ENCODE measurements at regions not wholly inside any gene's neighbourhood (a gene's known extent, or its start where the extent isn't known, plus 50 kb on each side); places are given as distances from the start of the nearest gene placed in this dataset.

DNA sequence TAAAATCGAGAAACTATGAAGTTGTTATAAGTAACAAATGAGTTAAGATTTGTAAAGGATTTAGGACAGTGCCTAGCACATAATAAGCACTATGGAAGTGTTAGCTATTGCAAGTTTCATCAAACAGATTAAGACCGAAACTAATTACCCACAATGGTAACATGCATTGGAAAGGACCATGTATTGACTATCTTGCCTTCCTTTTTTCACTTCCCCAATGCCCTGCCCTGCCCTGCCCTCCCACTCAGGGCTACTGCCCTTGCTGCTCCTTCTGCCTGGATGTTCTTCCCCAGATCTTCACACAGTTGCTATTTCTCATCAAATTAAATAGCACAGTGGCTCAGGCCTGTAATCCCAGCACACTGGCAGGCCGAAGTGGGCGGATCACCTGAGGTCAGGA, 202.1 kb upstream of the PSMD7 start:
- DNase-seq = no peak

DNA sequence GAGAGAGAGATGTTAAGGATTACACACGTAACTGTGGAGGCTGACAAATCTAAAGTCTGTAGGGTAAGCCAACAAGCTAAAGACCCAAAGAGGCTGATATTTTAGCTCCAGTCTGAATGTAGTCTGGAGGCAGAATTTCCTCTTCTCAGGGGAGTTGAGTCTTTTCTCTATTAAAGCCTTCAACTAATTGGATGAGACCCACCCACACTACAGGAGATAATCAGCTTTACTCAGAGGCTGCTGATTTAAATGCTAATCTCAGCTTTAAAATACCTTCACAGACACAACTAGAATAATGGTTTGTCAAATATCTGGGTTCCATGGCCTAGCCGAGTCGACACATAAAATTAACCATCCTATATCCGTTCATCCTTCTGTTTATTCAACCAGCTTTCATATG, 204.3 kb upstream of the PSMD7 start:
- no peak for DNase-seq

DNA sequence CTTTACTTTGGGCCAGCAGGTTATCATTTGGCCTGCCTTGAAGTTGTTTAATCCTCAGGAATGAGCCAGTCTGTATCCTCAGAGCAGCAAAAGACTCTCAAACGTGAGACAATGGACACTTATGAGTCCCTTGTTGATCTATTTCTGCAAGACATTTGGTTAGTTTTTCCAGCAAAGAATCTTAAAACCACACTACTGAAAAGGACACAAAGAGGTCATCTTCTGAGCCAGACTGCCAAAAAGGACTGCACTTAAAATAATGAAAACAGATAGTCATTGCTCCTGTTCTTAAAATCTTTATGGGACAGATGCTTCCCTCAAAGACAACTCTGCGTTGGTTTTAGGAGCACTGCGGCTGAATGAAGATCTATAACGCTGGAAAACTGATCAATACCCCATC, 205.7 kb upstream of the PSMD7 start:
- DNase-seq = no peak

DNA sequence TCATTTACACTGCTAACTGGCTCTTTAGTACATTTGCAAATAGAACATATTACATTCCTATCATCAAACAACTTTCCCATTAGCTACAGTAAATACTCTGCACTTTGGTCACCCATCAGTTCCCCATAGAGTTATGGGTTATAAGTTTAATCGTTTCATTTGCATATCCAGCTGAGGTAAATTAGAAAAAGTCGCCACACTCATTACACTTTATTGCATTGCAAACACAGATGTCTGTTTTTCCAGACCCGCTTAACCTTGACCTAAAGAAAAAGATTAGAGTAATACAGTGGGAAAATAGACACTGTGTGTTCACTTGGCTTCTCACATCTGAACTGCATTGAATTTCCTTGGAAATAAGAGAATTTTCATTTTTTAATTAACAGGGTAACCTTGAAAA, 213.1 kb upstream of the PSMD7 start:
- DNase-seq = no peak

DNA sequence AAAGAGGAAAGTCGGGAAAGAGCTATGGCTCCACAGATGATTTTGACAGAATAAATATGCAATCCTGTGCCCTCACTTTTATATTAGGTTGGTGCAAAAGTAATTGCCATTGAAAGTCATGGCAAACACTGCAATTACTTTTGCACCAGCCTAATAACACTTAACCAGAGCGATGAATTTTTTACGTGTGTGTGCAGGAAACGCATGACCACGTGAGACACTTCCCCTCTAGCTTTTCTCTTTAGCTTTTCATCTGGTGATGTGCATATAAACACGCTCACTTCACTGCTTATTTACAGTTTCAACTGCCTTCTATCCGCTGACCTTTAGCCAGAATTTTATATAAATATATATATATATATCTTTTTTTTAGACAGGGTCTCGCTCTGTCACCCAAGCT, 216.3 kb upstream of the PSMD7 start:
- no peak for DNase-seq

DNA sequence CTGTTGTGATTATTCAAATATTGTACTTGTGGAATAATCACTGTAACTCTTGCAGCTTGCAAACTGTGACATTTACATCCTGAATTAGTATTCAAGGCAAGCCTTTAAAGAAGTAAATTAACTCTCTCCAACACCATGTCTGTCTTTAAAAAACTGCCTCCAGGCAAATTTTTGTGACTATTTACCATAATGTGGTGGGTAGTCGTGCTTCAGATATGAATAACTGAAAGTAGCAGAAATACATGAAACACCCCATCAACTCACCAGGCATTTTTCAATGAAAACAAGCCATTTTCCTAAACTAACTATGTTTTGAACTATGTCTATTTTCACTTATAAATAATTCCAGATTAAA, 217.4 kb upstream of the PSMD7 start:
- DNase-seq = no peak

DNA sequence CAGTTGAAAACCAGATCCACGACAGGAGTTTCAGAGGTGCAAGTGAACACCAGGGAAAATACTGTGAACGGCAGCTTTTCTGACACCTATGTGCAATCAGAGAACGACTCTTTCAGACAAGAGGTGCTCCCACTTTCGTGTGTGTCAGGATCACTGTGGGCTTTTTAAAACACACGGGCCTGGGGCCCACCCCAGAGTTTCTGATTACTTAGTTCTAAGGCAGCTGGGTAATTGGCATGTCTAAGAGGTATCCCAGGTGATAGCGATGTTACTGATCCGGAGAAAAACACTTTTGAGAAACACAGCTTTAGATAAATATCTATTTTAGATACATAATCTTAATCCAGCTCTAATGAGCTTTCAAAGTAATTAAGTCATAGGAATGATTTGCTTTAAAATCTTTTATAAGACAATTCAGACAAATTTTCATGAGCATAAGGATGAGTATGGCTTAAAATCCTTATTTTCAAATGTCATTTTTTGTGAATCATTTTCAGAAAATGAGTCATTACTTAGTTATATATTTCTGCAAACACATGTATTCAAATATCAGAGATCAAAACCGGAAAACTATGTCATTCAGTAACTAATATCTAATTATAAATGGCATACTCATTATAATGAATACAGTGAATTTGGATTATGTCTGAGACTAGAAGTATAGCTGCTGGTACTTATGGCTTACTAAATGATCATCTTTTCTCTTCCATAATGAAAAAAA, 217.9 kb upstream of the PSMD7 start:
- DNase-seq = no peak

DNA sequence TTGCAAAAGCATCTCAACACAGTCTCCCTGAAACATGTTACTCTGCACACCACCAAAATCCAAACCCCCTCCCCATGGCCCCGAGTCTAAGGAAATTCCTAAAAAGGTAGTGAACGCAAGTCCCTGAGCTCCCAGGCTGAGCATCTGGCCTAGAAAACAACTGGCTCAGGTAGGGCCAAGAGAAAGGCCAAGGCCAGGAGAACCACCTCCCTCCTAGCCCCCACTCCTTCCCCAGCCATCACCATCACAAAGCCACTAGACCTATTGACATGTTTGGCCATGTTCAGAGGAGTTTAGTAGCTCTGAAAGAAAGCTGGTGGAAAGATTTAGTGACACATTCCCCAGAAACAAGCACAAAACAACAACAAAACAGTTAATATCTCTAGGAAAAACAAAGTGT, 220.0 kb upstream of the PSMD7 start:
- DNase-seq = no peak

DNA sequence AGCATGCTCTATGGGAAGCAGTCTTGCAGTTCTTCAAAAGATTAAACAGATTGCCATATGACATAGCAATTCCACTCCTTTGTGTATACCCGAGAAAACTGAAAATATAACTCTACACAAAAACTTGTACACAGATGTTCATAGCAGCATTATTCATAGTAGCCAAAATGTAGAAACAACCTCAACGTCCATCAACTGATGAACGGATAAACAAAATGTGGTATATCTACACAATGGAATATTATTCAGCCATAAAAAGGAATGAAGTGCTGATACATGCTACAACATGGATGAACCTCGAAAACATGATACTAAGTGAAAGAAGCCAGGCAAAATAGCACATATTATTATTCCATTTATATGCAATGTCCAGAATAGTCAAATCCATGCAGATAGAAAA, 221.2 kb upstream of the PSMD7 start:
- no peak for DNase-seq

DNA sequence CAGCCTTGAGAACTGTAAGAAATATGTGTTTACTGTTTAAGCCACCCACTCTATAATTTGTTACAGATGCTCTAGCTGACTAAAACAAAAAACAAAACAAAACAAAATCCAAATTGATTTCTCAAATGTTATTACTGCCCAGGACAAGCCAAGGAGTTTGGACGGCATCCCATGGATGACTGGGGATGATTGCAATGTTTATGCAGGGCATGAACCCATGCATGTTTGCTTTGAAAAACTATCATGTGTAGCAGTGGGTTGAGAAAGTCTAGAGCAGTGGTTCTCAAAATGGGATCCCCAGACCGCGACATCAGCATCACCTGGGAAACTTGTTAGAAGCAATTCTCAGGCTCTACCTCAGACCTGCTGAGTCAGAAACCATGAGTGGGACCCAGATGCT, 223.2 kb upstream of the PSMD7 start:
- DNase-seq = no peak

DNA sequence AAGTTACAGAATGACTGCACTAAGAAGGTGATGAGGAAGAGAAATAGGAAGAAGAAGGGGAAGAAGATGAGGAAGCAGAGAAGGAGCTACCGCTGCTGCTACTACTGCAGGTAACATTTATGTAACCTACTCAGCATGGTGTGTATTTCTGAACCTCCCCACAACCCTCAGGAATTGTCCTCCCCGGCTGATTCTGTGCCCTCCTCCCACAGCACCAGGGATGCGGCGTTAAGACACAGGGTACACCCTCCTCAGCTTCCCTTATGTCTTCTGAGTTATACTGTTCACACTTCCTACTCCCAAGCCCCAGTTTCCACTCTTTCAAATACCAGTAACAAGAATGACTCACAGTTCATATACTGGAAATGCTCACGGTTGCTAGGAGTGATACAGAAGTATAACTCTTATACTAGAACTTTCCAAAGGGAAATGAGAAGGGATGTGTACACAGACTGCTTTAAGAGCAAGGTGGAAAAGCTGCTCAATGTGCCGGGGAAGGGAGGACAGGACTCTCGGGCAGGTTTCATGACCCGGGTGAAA, 224.5 kb upstream of the PSMD7 start:
- DNase-seq = no peak

DNA sequence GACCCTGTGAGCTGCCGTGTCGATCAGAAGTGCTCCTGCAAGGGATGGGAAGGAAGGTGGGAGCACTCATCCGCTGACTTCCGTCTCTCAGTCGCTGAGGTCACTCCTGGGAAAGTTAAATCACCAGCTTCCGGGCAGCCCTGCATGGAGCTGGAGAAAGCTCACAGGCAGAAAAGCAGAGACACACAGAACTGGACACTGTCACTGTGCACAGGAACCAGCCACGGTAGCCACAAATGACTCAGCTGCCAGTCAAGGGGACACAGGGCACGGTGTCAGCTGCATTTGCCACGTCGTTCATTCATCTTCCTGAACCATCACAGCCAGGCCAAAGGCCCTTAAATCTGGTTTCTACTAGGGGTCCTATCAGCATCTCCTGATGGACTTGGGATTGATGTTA, 226.4 kb upstream of the PSMD7 start:
- no peak for DNase-seq

DNA sequence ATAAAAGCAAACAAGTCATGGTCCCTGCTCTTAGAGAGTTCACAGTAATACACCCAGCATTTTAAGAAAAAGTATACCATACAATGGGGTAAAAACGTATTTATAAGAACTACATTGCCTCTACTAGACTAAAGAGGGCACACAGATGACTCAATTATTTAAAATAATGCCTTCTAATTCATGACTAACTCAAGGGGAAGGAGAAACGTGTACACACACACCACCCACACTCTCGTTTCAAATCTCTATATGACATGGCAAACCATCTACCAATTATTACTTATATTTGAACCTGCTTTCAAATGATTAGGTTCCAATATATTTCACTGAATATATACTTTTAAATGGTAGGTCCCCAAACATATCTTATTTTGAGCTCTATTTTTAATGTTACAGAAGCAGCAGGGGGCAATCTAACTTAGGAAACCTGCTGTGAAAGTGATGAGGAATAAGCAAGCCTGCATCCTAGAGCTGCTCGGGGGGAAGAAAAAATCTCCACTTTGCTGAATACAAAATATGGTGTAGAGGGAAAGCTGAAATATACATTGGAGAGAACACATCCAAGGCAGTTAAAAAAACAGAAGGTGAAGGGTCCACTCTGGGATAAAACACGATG, 232.4 kb upstream of the PSMD7 start:
- DNase-seq = no peak

DNA sequence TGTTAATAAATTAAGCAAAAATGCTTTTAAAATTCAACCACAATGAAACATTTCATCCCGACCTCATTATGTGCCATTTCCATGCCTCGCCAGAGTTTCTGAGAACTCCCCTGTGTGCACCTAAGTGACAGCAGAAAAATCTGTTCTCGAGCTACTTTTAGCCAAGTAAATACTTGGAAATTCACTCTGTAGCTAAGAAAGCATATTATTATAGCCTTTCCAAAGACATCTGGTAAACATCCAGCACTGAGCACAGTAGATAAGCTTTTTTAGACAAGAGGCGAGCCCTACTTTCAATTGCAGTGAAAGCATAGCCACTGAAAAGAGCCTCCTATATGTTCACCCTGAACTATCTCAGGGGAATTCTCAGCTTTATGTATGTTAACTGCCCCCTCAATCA, 242.8 kb upstream of the PSMD7 start:
- DNase-seq = no peak

DNA sequence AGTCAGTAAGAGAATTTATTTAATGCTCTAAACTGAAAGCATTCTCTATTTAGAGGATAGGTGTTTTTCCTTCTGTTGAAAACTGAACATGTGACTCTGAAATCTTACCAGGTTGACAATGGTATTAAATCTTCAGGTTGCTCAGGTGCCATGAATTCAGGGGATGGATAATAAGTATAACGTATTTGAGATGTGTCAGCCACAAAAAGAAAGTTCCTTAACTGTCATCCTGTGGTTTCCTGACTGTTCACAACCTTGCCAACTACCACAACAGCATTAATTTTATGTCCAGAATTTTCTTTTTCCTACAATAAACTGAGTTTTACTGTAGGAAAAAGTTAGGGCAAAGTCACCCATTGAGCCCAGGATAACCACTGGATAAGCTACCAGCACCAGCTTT, 243.3 kb upstream of the PSMD7 start:
- DNase-seq = no peak

DNA sequence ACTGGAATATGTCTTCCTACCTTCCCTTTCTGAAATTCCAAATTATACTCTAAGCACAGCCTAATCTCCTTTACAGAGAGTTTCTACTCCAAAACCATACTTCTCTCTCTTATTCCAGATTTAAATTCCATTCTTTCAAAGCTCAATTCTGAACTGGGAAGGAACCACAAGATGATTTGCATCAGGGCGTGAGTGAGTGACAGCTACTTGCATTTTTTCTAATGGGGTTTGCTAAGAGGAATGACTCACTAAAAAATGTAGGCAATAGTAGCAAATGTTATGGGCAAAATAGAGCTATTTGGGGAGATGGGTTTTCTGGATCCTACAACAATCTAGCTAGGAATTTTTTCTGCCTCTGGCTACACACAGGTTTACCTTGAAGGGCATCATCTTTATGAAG, 244.6 kb upstream of the PSMD7 start:
- no peak for DNase-seq

DNA sequence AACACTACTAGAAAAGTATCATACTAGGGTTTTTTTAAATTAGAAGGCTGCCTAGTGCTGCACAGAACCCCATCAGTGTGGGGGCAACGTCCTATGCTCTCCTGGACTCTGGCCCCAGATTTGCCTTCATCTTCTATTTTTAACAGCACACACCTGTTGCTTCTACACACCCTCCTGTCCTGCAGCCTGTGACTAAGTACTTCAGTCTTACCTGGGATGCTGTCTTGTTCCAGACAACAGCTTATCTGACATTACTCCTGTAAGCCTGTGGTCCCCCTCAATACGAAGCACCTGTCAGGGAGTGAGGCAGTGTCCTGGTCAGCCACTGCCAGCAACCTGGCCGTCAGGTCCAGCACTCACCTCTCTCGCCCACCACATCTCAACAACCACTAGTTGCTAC, 247.6 kb upstream of the PSMD7 start:
- DNase-seq = no peak

DNA sequence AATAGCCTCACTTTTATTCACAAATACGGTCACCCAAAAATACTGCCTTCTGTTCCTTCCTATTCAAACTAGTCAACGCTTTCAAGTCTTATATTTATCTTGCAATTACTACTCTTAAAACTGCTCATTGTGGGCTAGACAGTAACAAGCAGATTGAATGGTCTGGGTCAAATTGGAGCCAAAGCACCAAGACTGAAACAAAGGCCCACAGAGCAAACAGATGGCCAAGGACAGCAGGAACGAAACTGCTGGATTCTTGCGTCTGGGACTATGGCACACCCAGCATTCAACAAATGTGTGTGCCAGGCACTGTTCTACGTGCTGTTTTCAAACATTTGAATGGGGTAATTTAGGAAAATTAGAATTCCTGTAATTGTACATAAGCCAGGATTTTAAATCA, 250.1 kb upstream of the PSMD7 start:
- no peak for DNase-seq

DNA sequence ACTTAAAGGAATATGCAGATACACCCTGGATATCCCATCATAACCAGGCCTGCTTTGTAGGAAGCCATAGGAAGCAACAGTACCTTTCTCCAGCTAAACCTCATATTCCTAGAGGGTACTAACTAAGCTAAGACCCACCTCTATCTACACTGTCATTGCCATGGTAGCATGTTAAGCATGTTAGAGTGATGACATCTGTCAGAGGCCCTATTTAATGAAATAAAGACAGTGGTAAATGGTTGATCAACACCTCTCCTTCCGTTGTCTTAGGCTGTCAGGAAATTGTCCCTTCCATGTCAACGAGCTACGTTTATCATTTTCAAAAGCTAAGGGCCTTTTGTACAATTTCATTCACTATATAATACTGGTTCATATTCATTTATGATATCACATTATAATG, 251.1 kb upstream of the PSMD7 start:
- DNase-seq = no peak

DNA sequence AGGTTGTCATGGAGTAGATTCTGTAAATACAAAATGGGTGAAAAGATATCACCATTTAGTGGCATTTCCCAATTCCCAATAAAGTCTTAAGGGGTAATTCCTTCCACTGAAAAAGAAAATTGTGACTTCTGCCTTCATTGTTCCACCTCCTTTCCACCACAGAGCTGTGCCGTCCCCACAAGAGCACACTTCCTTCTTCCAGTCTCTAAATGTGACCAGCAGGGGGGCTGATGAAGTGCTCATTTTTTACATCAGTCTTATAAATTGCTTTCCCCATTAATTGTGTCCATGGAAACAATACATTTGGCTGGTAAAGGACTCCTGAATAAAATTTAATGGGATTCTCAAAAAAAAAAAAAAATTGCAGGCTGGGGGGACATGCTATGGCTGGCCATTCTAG, 260.8 kb upstream of the PSMD7 start:
- DNase-seq = no peak

DNA sequence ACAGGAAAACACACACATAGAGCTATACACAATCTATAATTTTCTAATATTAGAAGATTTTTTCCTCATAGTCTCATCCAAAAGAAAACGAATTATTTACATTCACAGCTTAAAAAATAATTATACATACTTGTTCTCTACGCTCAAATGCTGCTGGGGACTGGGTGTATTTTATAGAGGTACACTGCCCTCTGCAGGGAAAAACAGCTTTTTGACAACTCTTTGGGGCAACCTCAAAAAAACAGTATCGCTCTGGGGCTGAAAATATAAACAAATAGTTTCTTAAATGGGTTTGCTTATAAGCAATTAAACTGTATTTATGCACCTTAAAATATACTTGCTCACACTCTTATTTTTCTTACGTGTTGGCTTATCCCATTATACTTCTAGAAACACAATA, 261.8 kb upstream of the PSMD7 start:
- no peak for DNase-seq

DNA sequence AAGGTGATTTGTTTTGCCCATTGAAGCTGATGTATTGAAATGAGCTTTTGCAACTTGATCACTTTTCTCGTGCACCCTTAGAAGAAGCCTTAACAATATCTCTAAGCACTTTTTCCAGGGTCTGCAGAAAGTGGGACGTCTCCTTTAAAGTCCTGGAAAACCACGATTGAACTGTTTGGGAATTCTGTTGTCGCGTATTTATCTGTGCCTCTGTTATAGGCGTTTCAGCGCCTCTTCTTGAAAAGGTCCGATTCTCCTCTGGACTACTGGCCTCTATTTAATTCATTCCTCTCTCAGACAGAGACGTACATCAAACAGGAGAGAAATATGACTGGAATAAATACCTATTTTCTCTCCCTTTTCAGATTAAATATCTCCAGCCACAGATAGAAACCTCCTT, 262.4 kb upstream of the PSMD7 start:
- no peak for DNase-seq

DNA sequence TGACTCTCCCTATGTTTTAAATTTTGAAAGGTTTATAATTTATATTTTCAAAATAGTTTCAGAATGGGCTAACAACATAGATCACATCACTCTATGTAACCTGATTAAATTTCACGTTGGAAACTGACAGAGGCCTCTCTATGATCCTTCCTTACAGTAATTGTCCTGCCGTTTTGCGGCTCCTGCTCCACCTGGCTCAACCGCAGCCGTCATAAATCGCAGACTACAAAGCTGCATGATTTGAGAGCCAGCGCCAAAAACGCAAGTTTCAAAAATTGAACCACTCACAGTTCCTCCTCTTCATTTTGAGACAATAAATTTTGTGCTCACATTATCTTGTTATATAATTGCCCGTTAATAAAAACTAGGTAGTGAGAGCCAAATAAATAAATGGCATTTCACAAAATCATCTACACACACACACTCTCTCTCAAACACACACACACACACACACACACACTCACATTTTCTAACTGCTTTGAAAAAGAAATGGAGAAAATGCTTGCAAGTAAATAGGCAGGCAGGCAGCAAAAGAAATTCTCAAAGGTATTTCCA, 263.1 kb upstream of the PSMD7 start:
- DNase-seq = no peak

DNA sequence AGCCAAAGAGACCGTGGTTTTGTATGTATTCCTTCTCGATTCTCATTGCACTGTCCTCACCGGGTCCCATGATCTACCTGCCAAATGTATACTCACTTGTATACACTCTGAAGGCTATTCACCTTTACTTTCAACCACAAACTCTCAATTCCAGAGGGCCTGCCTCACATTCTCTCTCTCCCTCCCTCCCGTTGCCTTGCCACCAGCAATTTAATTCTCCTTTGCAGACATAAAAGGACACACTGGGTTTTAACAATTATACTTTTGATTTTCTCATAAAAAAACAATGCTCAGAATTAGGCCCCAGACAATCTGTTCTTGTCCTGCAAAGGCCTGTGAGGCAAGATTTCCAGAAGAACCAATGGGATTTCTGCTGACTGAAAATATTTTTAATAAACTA, 265.1 kb upstream of the PSMD7 start:
- no peak for DNase-seq

All from CD4-positive, alpha-beta T cell treated with Interferon gamma for 1 hour (primary cell).